Lower lobe of right lung (tissue), 2 donors: ENCODE measurements at regions not wholly inside any gene's neighbourhood (a gene's known extent, or its start where the extent isn't known, plus 50 kb on each side); places are given as distances from the start of the nearest gene placed in this dataset.
"Not testable (repeated sequence)": the region's sequence is repeated elsewhere in the genome, so short reads cannot be mapped to it uniquely, and the experiment has no call there.

Experiments used
- ATAC-seq, 2 donors: fragments of 200-7000 bp; cut with Tn5 transposase; one replicate each; pipeline ENCODE4 v1.9.1; 2020 to 2022; ENCODE audit warnings: mild to moderate bottlenecking in 2 of 2, moderate library complexity in 2 of 2
- DNase-seq: peaks from one replicate; pipeline ENCODE4 v3.0.0-alpha.2; 2020
- H3K27ac ChIP-seq: fragments of 200-600 bp; one replicate; pipeline ENCODE4 v1.8.0; 2022
- H3K27me3 ChIP-seq: fragments of 200-600 bp; one replicate; pipeline ENCODE4 v1.8.0; 2022; ENCODE audit warnings: low read depth
- H3K36me3 ChIP-seq: fragments of 200-600 bp; one replicate; pipeline ENCODE4 v1.8.0; 2022; ENCODE audit warnings: mild to moderate bottlenecking
- H3K4me1 ChIP-seq: fragments of 200-600 bp; one replicate; pipeline ENCODE4 v1.8.0; 2022
- H3K4me3 ChIP-seq: fragments of 200-600 bp; one replicate; pipeline ENCODE4 v1.8.0; 2022; ENCODE audit warnings: mild to moderate bottlenecking
- H3K9me3 ChIP-seq: fragments of 200-600 bp; one replicate; pipeline ENCODE4 v1.8.0; 2022
- intact Hi-C: fragments of 100-400 bp; cut with DNase I; formaldehyde crosslinking; loops from one replicate; pipeline ENCODE4 v1.11.0; 2022
- TF ChIP-seq, protein P1 (sequence below): fragments of 200-600 bp; IDR thresholded peaks from one replicate; pipeline ENCODE4 v1.8.0; 2022; ENCODE audit warnings: antibody characterized with exemption, mild to moderate bottlenecking
- donor health status: DM: no; HTN: yes; CAD: no; lungs with severe emphysema.

GRCh38 chr7:26424319-26424718 lies 132.7 kb downstream of the SNX10 start:
- H3K9me3 ChIP-seq, H3K27me3 ChIP-seq, H3K27ac ChIP-seq, DNase-seq, H3K36me3 ChIP-seq, intact Hi-C loops, H3K4me1 ChIP-seq, H3K4me3 ChIP-seq, ATAC-seq: not testable (repeated sequence)

GRCh38 chr7:26425655-26426054 lies 134.0 kb downstream of the SNX10 start:
- intact Hi-C loops = no loop called here
- no peak for ATAC-seq
- Histone ChIP-seq H3K9me3 (no peaks in the 10 kb centered on the region), H3K36me3 (no peaks in the 10 kb centered on the region), H3K27me3 (no peaks in the 10 kb centered on the region), H3K27ac (no peak overlapping the region), H3K4me3 (no peak overlapping the region), H3K4me1 (no peaks in the 10 kb centered on the region)
- DNase-seq = no peak
- TF ChIP-seq, protein P1, sequence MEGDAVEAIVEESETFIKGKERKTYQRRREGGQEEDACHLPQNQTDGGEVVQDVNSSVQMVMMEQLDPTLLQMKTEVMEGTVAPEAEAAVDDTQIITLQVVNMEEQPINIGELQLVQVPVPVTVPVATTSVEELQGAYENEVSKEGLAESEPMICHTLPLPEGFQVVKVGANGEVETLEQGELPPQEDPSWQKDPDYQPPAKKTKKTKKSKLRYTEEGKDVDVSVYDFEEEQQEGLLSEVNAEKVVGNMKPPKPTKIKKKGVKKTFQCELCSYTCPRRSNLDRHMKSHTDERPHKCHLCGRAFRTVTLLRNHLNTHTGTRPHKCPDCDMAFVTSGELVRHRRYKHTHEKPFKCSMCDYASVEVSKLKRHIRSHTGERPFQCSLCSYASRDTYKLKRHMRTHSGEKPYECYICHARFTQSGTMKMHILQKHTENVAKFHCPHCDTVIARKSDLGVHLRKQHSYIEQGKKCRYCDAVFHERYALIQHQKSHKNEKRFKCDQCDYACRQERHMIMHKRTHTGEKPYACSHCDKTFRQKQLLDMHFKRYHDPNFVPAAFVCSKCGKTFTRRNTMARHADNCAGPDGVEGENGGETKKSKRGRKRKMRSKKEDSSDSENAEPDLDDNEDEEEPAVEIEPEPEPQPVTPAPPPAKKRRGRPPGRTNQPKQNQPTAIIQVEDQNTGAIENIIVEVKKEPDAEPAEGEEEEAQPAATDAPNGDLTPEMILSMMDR = no peak

DNA sequence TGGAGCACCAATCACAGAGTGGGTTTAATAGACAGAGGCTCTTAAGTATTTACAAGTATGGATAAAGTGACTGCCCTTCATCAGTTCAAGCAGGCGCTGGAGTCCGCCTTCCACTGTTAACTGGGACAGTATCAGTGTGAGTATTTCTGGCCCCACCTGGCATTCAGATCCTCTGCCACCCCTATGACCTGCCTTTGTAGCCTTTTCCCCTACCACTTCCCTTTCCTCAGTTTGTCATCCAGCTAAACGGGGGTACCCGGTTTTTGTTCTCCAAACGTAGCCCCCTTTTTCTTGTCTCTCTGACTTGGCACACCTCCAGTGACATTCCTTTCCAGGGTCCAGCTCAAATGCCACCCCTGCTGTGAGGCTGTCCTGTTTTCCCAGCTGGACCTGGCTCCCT lies 134.4 kb downstream of the SNX10 start:
- DNase-seq (no peak), ATAC-seq (no peak)
- no peaks in the 10 kb centered on the region for H3K27me3 ChIP-seq
- intact Hi-C loops = no loop called here
- TF ChIP-seq, protein P1 = no peak
- H3K27ac ChIP-seq = no peak overlapping the region
- no peaks in the 10 kb centered on the region for H3K9me3 ChIP-seq
- no peak overlapping the region for H3K4me3 ChIP-seq
- H3K36me3 ChIP-seq = no peaks in the 10 kb centered on the region
- H3K4me1 ChIP-seq = no peaks in the 10 kb centered on the region

DNA sequence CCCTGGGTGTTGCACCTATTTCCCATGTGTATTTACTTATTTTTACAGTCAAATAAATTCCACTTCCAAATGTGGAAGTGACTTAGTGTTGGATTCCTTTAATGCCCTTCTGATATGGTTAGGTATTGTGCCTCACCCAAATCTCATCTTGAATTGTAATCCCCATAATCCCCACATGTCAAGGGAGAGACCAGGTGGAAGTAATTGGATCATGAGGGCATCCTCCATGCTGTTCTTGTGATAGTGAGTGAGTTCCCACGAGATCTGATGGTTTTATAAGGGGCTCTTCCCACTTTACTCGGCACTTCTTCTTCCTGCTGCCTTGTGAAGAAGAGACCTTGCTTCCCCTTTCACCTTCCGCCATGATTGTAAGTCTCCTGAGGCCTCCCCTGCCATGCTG lies 136.9 kb downstream of the SNX10 start:
- intact Hi-C loops = no loop called here
- TF ChIP-seq, protein P1 = no peak
- H3K4me1 ChIP-seq = no peaks in the 10 kb centered on the region

DNA sequence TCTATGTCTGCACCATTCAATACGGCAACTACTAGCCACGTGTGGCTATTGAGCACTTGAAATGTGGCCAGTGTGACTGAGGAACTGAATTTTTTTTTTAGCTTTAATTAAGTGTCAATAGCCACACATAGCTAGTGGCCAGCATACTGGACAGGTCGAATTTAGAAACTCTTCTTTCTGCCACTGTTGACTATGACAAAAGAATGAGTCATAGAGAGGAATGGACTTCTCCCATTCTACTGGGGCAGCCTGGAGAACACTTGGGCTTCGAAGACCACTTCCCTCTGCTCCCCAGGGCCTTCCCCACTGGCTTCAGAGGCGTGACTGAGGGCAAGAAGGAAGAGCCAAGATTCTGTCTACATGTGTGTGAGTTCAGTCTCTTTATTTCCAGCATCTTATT lies 137.5 kb downstream of the SNX10 start:
- Histone ChIP-seq H3K36me3 (no peaks in the 10 kb centered on the region), H3K4me3 (no peak overlapping the region), H3K9me3 (no peaks in the 10 kb centered on the region), H3K27ac (no peak overlapping the region), H3K27me3 (no peaks in the 10 kb centered on the region), H3K4me1 (no peaks in the 10 kb centered on the region)
- intact Hi-C loops = no loop called here
- DNase-seq (no peak), ATAC-seq (no peak)
- TF ChIP-seq, protein P1 = no peak

More for the DNA sequence above, 136.9 kb downstream of the SNX10 start:
- H3K36me3 ChIP-seq = no peaks in the 10 kb centered on the region
- no peaks in the 10 kb centered on the region for H3K27me3 ChIP-seq
- ATAC-seq (no peak), DNase-seq (no peak)
- H3K27ac ChIP-seq = no peak overlapping the region
- H3K4me3 ChIP-seq = no peak overlapping the region
- H3K9me3 ChIP-seq = no peaks in the 10 kb centered on the region

DNA sequence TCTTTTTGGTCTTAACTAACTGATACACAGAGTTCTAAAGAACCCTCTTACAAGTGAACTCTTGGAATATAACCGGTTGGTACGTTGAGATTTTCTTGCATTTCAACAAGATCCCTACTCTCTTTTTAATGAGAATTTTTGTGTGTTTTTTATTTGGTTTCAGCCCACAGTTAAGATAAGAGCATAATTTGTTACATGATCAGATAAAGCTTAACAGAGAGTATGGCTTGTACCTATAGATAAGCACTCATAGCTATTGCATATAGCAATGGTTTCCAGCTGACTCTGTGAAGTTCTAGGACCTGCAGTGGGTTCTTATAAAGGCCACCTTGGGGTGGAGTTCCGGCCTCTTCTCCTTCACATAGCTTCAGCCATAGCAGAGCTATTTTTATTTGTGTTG lies 143.3 kb downstream of the SNX10 start:
- Histone ChIP-seq H3K36me3 (no peaks in the 10 kb centered on the region), H3K9me3 (no peaks in the 10 kb centered on the region), H3K4me1 (no peaks in the 10 kb centered on the region), H3K27me3 (no peaks in the 10 kb centered on the region), H3K27ac (no peak overlapping the region), H3K4me3 (no peak overlapping the region)
- ATAC-seq (no peak), DNase-seq (no peak)
- intact Hi-C loops = no loop called here
- TF ChIP-seq, protein P1 = no peak
